Prostate gland (tissue), 2 donors: ENCODE measurements at regions not wholly inside any gene's neighbourhood (a gene's known extent, or its start where the extent isn't known, plus 50 kb on each side); places are given as distances from the start of the nearest gene placed in this dataset.

Experiments used
- DNase-seq: peaks from one replicate; pipeline ENCODE4 v3.0.0-alpha.2; 2019; ENCODE audit warnings: low spot score
- H3K27ac ChIP-seq, 2 donors: fragments of 200-600 bp; sonication (generic); 2 replicates each; pipeline ENCODE4 v1.5.1; 2017 to 2019
- H3K27me3 ChIP-seq: fragments of 200-600 bp; sonication (generic); replicated peaks from 2 replicates; pipeline ENCODE4 v1.5.1; 2019; ENCODE audit not compliant: insufficient read depth
- H3K36me3 ChIP-seq, 2 donors: fragments of 200-600 bp; sonication (generic); 1 replicate in 1 of 2; 2 replicates in 1 of 2; pipeline versions ENCODE4 v1.5.1 to v1.8.1; 2017 to 2019
- H3K4me1 ChIP-seq: fragments of 200-600 bp; sonication (generic); replicated peaks from 2 replicates; pipeline ENCODE4 v1.5.1; 2019
- H3K4me3 ChIP-seq, 2 donors: fragments of 200-600 bp; sonication (generic); 2 replicates each; pipeline ENCODE4 v1.5.1; 2017 to 2019
- H3K9me3 ChIP-seq: fragments of 200-600 bp; sonication (generic); 2 replicates; pipeline ENCODE4 v1.5.1; 2017
- CTCF ChIP-seq, 4 experiments: fragments of 200-600 bp in 2 of 4; fragments of 450-650 bp in 2 of 4; sonication (generic) in 2 of 4; IDR thresholded peaks; 1 replicate in 3 of 4; 2 replicates in 1 of 4; pipeline ENCODE4 v1.5.1; 2016 to 2019; ENCODE audit warnings: antibody characterized with exemption in 4 of 4, mild to moderate bottlenecking in 2 of 4, moderate library complexity in 2 of 4
- POLR2A ChIP-seq: fragments of 450-650 bp; IDR thresholded peaks from one replicate; pipeline ENCODE4 v1.6.1; 2016; ENCODE audit warnings: antibody characterized with exemption, mild to moderate bottlenecking
- POLR2AphosphoS5 ChIP-seq: sonication (generic); formaldehyde crosslinking; IDR thresholded peaks from one replicate; pipeline ENCODE4 v1.6.1; 2017; ENCODE audit warnings: antibody characterized with exemption
- WGBS: methylation state at CpG from one replicate; pipeline ENCODE4 v1.1.5; 2018; 5-methylcytosine and 5-hydroxymethylcytosine counted together
- intact Hi-C: fragments of 100-400 bp; cut with DNase I; formaldehyde crosslinking; loops from one replicate; pipeline ENCODE4 v1.14.2; 2022

DNA sequence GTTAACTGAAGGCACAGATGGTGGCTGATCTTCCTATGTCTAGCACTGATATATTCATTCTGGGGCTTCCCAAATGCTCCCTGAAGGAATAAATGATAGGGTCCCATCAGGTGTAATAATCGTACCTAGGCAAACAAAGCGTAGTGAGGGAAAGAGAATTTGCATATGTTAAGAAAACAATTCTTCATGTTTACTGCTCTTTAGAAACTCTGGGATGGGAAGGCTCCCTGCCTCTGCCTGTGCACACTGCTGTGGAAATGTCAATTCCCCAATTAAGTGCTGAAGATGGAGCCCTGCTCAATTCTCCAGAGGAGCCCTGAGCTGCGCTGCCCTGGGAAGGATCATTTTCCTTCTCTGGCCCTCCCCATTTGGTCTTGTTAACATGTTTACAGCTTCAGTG is 380.9 kb upstream of the ADARB2 start:
- TF ChIP-seq POLR2AphosphoS5 (no peak), CTCF (IDR thresholded peaks at IDR 0.05) (no peak), POLR2A (no peak)
- no peak for DNase-seq
- 92% methylated on average over 3 of the region's 3 CpGs for WGBS
- Histone ChIP-seq H3K4me3 (no peak overlapping the region), H3K27me3 (no peaks in the 10 kb centered on the region), H3K4me1 (no peaks in the 10 kb centered on the region), H3K36me3 (no peaks in the 10 kb centered on the region), H3K9me3 (no peaks in the 10 kb centered on the region), H3K27ac (no peak overlapping the region)
- intact Hi-C loops, result no loop called here

DNA sequence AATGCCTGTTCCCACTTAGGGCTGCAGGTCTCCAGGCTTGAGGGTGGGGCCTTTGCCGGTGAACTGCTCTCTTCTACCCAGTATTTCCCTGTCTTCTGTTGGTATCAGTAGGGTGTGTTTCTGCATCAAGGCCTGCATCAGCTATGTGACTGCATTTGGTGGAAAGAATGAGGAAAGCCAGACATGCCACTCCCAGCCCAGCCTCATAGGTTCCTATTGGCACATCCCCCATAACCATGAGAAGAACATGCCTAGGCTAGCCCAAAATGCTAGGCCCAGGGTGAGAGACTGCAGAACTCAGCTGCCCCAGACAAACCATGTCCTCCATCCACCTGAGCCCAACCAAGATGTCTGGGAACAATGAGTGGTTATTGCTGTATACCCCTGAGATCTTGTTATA is 380.3 kb upstream of the ADARB2 start:
- H3K27ac ChIP-seq, result no peak overlapping the region
- H3K27me3 ChIP-seq, result no peaks in the 10 kb centered on the region
- H3K36me3 ChIP-seq, result no peaks in the 10 kb centered on the region
- WGBS, result 100% methylated on average over 1 of the region's 1 CpG
- intact Hi-C loops, result no loop called here
- H3K4me1 ChIP-seq, result no peaks in the 10 kb centered on the region
- TF ChIP-seq POLR2A (no peak), CTCF (IDR thresholded peaks at IDR 0.05) (no peak), POLR2AphosphoS5 (no peak)
- no peak overlapping the region for H3K4me3 ChIP-seq
- no peak for DNase-seq
- no peaks in the 10 kb centered on the region for H3K9me3 ChIP-seq

- intact Hi-C loops, result no loop called here
- Histone ChIP-seq H3K36me3 (no peaks in the 10 kb centered on the region), H3K9me3 (no peaks in the 10 kb centered on the region), H3K4me3 (no peak overlapping the region), H3K4me1 (no peaks in the 10 kb centered on the region), H3K27me3 (no peaks in the 10 kb centered on the region), H3K27ac (no peak overlapping the region)
- no peak for TF ChIP-seq CTCF (IDR thresholded peaks at IDR 0.05)
- TF ChIP-seq POLR2A, result no peak
- TF ChIP-seq POLR2AphosphoS5, result no peak
- WGBS, result 71% methylated on average over 8 of the region's 8 CpGs
- no peak for DNase-seq
Measured at GRCh38 chr10:2111965-2112364, 374.6 kb upstream of the ADARB2 start.

DNA sequence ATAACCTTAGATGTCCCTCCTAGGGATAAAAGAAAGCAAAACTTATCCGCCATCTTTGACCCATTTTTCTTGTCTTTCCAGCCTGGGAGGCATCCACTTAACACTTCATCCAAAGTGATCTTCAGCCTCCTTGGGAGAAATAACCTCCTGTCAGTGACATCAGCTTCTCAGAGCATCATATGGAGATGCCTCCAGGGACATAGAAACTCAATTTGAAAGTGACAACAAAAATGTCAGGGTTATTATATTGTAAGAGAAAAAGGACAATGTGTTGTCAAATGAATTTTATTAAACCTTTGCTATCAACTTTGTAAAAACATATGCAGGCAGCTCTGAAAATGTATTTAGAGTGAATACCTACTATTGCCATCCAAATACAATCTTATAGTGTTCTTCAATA is 371.2 kb upstream of the ADARB2 start:
- Histone ChIP-seq H3K4me1 (no peaks in the 10 kb centered on the region), H3K9me3 (no peaks in the 10 kb centered on the region), H3K4me3 (no peak overlapping the region), H3K36me3 (no peaks in the 10 kb centered on the region), H3K27me3 (no peaks in the 10 kb centered on the region), H3K27ac (no peak overlapping the region)
- DNase-seq, result no peak
- WGBS, result 88% methylated on average over 1 of the region's 1 CpG
- intact Hi-C loops, result no loop called here
- TF ChIP-seq POLR2AphosphoS5 (no peak), CTCF (IDR thresholded peaks at IDR 0.05) (no peak), POLR2A (no peak)

DNA sequence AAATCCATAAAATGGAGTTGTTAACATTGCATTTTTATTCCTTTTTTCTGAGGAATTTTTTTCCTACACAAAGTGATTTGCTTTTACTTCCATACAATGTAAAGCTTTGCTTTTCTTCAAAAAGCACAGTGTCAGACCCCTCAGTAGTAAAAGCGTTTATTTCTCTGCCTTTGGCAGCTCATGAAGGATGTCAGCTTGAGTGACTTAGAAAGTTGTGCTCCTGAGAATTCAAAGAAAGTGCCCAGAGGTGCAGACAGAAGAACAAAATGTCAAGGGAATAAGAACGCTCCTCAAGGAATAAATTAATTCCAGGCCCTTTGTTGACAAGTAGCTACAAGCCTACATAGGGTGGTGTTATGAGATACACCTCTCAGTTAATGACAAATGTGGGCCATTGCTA is 369.3 kb upstream of the ADARB2 start:
- intact Hi-C loops, result no loop called here
- TF ChIP-seq POLR2AphosphoS5 (no peak), CTCF (IDR thresholded peaks at IDR 0.05) (no peak), POLR2A (no peak)
- no peaks in the 10 kb centered on the region for H3K4me1 ChIP-seq
- H3K27me3 ChIP-seq, result no peaks in the 10 kb centered on the region
- no peak overlapping the region for H3K27ac ChIP-seq
- no peak for DNase-seq
- no peaks in the 10 kb centered on the region for H3K9me3 ChIP-seq
- WGBS, result 52% methylated on average over 2 of the region's 2 CpGs
- no peaks in the 10 kb centered on the region for H3K36me3 ChIP-seq
- H3K4me3 ChIP-seq, result no peak overlapping the region
